EH (cell line): ENCODE measurements at regions not wholly inside any gene's neighbourhood (a gene's known extent, or its start where the extent isn't known, plus 50 kb on each side); places are given as distances from the start of the nearest gene placed in this dataset.

Source experiments
- DNase-seq: peaks from one replicate; pipeline ENCODE4 v3.0.0-alpha.2; 2015; ENCODE audit warnings: low read depth

- no peak for DNase-seq
Observed at GRCh38 chr4:58688568-58688967, 1578.4 kb upstream of the IGFBP7 start.

- no peak for DNase-seq
Observed at GRCh38 chr4:58679886-58680285, 1569.7 kb upstream of the IGFBP7 start.

GRCh38 chr4:58679051-58679450 is 1568.9 kb upstream of the IGFBP7 start:
- DNase-seq: no peak

- no peak for DNase-seq
Observed at GRCh38 chr4:58669783-58670182, 1559.6 kb upstream of the IGFBP7 start.

- no peak for DNase-seq
Observed at GRCh38 chr4:58665649-58666048, 1555.5 kb upstream of the IGFBP7 start.

GRCh38 chr4:58658701-58659100 is 1548.5 kb upstream of the IGFBP7 start:
- DNase-seq: no peak

GRCh38 chr4:58653251-58653650 is 1543.1 kb upstream of the IGFBP7 start:
- no peak for DNase-seq

- DNase-seq: no peak
Observed at GRCh38 chr4:58649226-58649625, 1539.0 kb upstream of the IGFBP7 start.

- no peak for DNase-seq
Observed at GRCh38 chr4:58646126-58646525, 1535.9 kb upstream of the IGFBP7 start.

- no peak for DNase-seq
Observed at GRCh38 chr4:58644549-58644948, 1534.4 kb upstream of the IGFBP7 start.

GRCh38 chr4:58636381-58636780 is 1526.2 kb upstream of the IGFBP7 start:
- no peak for DNase-seq

- DNase-seq: no peak
Observed at GRCh38 chr4:58617226-58617625, 1507.0 kb upstream of the IGFBP7 start.

- no peak for DNase-seq
Observed at GRCh38 chr4:58611012-58611411, 1500.8 kb upstream of the IGFBP7 start.

- DNase-seq: no peak
Observed at GRCh38 chr4:58606303-58606702, 1496.1 kb upstream of the IGFBP7 start.

GRCh38 chr4:58603951-58604350 is 1493.8 kb upstream of the IGFBP7 start:
- DNase-seq: no peak

GRCh38 chr4:58602731-58603359 is 1492.7 kb upstream of the IGFBP7 start:
- no peak for DNase-seq

GRCh38 chr4:58602022-58602421 is 1491.8 kb upstream of the IGFBP7 start:
- no peak for DNase-seq

GRCh38 chr4:58600290-58600689 is 1490.1 kb upstream of the IGFBP7 start:
- DNase-seq: no peak

- DNase-seq: no peak
Observed at GRCh38 chr4:58590722-58591121, 1480.5 kb upstream of the IGFBP7 start.

GRCh38 chr4:58587856-58588255 is 1477.7 kb upstream of the IGFBP7 start:
- DNase-seq: no peak

GRCh38 chr4:58566260-58566659 is 1456.1 kb upstream of the IGFBP7 start:
- DNase-seq: no peak

- DNase-seq: no peak
Observed at GRCh38 chr4:58564695-58565475, 1454.7 kb upstream of the IGFBP7 start.

GRCh38 chr4:58561170-58561569 is 1451.0 kb upstream of the IGFBP7 start:
- DNase-seq: no peak

- DNase-seq: no peak
Observed at GRCh38 chr4:58560736-58561135, 1450.6 kb upstream of the IGFBP7 start.
